GM23338 (cell line): ENCODE measurements at regions not wholly inside any gene's neighbourhood (a gene's known extent, or its start where the extent isn't known, plus 50 kb on each side); places are given as distances from the start of the nearest gene placed in this dataset.

ENCODE experiments used
- ATAC-seq: fragments of 200-7000 bp; cut with Tn5 transposase; 3 replicates; pipeline ENCODE4 v1.9.1; 2020
- DNase-seq: peaks from one replicate; pipeline ENCODE4 v3.0.0-alpha.2; 2015; ENCODE audit warnings: low spot score
- H2AFZ ChIP-seq: fragments of 200-600 bp; sonication (generic); 2 replicates; pipeline ENCODE4 v1.8.0; 2016; ENCODE audit warnings: antibody characterized with exemption, mild to moderate bottlenecking, moderate library complexity
- H3F3A ChIP-seq: fragments of 200-600 bp; sonication (generic); replicated peaks from 2 replicates; pipeline ENCODE4 v1.8.0; 2017; ENCODE audit warnings: antibody characterized with exemption, mixed run types, low read depth
- H3K27ac ChIP-seq: fragments of 200-600 bp; sonication (generic); 2 replicates; pipeline ENCODE4 v1.6.1; 2016; ENCODE audit warnings: low read depth
- H3K27me3 ChIP-seq: fragments of 200-600 bp; sonication (generic); 2 replicates; pipeline ENCODE4 v1.8.0; 2016; ENCODE audit warnings: mild to moderate bottlenecking, mixed run types, moderate library complexity; ENCODE audit not compliant: insufficient read depth
- H3K36me3 ChIP-seq: fragments of 200-600 bp; sonication (generic); 2 replicates; pipeline ENCODE4 v1.8.0; 2016; ENCODE audit warnings: mild to moderate bottlenecking; ENCODE audit not compliant: insufficient read depth
- H3K4me1 ChIP-seq: fragments of 200-600 bp; sonication (generic); 2 replicates; pipeline ENCODE4 v1.8.0; 2016; ENCODE audit warnings: mild to moderate bottlenecking, moderate library complexity; ENCODE audit not compliant: insufficient read depth
- H3K4me2 ChIP-seq: fragments of 200-600 bp; sonication (generic); 2 replicates; pipeline ENCODE4 v1.7.1; 2017; ENCODE audit warnings: mixed run types
- H3K4me3 ChIP-seq: fragments of 200-600 bp; sonication (generic); 2 replicates; pipeline ENCODE4 v1.6.1; 2016; ENCODE audit warnings: mixed run types
- H3K79me2 ChIP-seq: fragments of 200-600 bp; sonication (generic); replicated peaks from 2 replicates; pipeline ENCODE4 v1.8.0; 2017; ENCODE audit warnings: mild to moderate bottlenecking; ENCODE audit not compliant: insufficient read depth
- H3K9me2 ChIP-seq: fragments of 200-600 bp; sonication (generic); 2 replicates; pipeline ENCODE4 v1.8.0; 2017; ENCODE audit not compliant: insufficient read depth
- H4K20me1 ChIP-seq: fragments of 200-600 bp; sonication (generic); replicated peaks from 2 replicates; pipeline ENCODE4 v1.8.0; 2017; ENCODE audit warnings: mild to moderate bottlenecking; ENCODE audit not compliant: insufficient read depth
- H3K27ac Mint-ChIP-seq: 2 replicates; pipeline ENCODE4 v1.8.0; 2020; ENCODE audit warnings: inconsistent platforms, mild to moderate bottlenecking, moderate library complexity, mixed read lengths
- H3K27me3 Mint-ChIP-seq: 3 replicates; pipeline ENCODE4 v1.8.0; 2022; ENCODE audit warnings: low read depth, mild to moderate bottlenecking, moderate library complexity, mixed read lengths, inconsistent platforms; ENCODE audit not compliant: insufficient read depth, poor library complexity
- H3K36me3 Mint-ChIP-seq: 3 replicates; pipeline ENCODE4 v1.8.0; 2021; ENCODE audit warnings: low read depth, mild to moderate bottlenecking, inconsistent platforms, moderate library complexity, mixed read lengths
- H3K4me1 Mint-ChIP-seq: 3 replicates; pipeline ENCODE4 v1.8.0; 2020; ENCODE audit warnings: mild to moderate bottlenecking, inconsistent platforms, mixed read lengths
- H3K4me3 Mint-ChIP-seq: 3 replicates; pipeline ENCODE4 v1.8.0; 2021; ENCODE audit warnings: moderate library complexity, mild to moderate bottlenecking, inconsistent platforms, mixed read lengths
- H3K9me3 Mint-ChIP-seq: 3 replicates; pipeline ENCODE4 v1.8.0; 2020; ENCODE audit warnings: moderate library complexity, mild to moderate bottlenecking, inconsistent platforms, mixed read lengths
- ETS1 ChIP-seq: IDR thresholded peaks from 2 replicates; pipeline ENCODE4 v1.6.1; 2016; ENCODE audit warnings: antibody characterized with exemption
- EZH2 ChIP-seq: fragments of 200-600 bp; sonication (generic); IDR thresholded peaks from one replicate; pipeline ENCODE4 v1.8.0; 2017; ENCODE audit warnings: antibody characterized with exemption, mild to moderate bottlenecking, low read depth; ENCODE audit not compliant: unreplicated experiment
- EZH2phosphoT487 ChIP-seq: fragments of 200-600 bp; sonication (generic); IDR thresholded peaks from one replicate; pipeline ENCODE4 v1.8.1; 2018; ENCODE audit warnings: antibody characterized with exemption; ENCODE audit not compliant: unreplicated experiment
- JUNB ChIP-seq: IDR thresholded peaks from one replicate; pipeline ENCODE4 v1.6.1; 2016; ENCODE audit warnings: antibody characterized with exemption; ENCODE audit not compliant: unreplicated experiment
- STAT1 ChIP-seq: IDR thresholded peaks from one replicate; pipeline ENCODE4 v1.6.1; 2016; ENCODE audit warnings: antibody characterized with exemption; ENCODE audit not compliant: unreplicated experiment
- ZNF114 ChIP-seq: fragments of 250-450 bp; sonication (Bioruptor Pico); IDR thresholded peaks from 2 replicates; pipeline ENCODE4 v1.5.0; 2020; ENCODE audit warnings: mild to moderate bottlenecking, moderate library complexity
- ZNF331 ChIP-seq: fragments of 250-450 bp; sonication (Bioruptor Pico); IDR thresholded peaks from 2 replicates; pipeline ENCODE4 v1.5.0; 2020; ENCODE audit warnings: low read depth, mild to moderate bottlenecking, moderate library complexity
- ZNF462 ChIP-seq: fragments of 250-450 bp; sonication (Bioruptor Pico); IDR thresholded peaks from 2 replicates; pipeline ENCODE4 v1.5.0; 2020; ENCODE audit warnings: mild to moderate bottlenecking, moderate library complexity
- TF ChIP-seq, protein P1 (sequence below): IDR thresholded peaks from one replicate; pipeline ENCODE4 v1.6.1; 2018; ENCODE audit warnings: antibody characterized with exemption; ENCODE audit not compliant: unreplicated experiment

- Histone ChIP-seq H4K20me1 (no peaks in the 10 kb centered on the region), H3K36me3 (no peaks in the 10 kb centered on the region), H3K27me3 (no peaks in the 10 kb centered on the region), H3F3A (no peaks in the 10 kb centered on the region), H2AFZ (no peak overlapping the region), H3K27ac (no peak overlapping the region), H3K4me2 (peak overlapping the region; percentile 5), H3K4me1 (peaks cover 5% of the 10 kb centered on the region), H3K79me2 (no peaks in the 10 kb centered on the region), H3K4me3 (no peak overlapping the region), H3K9me2 (no peaks in the 10 kb centered on the region)
- Mint-ChIP-seq H3K27ac (no peak overlapping the region), H3K27me3 (peaks cover 2% of the 10 kb centered on the region), H3K4me3 (no peak overlapping the region), H3K36me3 (no peaks in the 10 kb centered on the region), H3K9me3 (no peaks in the 10 kb centered on the region), H3K4me1 (peaks cover 15% of the 10 kb centered on the region)
- DNase-seq (peak; percentile 32), ATAC-seq (peak; percentile 95)
- TF ChIP-seq STAT1 (no peak), ZNF114 (no peak), JUNB (no peak), ZNF462 (peak; percentile 70), EZH2phosphoT487 (no peak), EZH2 (no peak), ZNF331 (CRISPR knock-in tag) (no peak), ETS1 (no peak)
- TF ChIP-seq, protein P1, sequence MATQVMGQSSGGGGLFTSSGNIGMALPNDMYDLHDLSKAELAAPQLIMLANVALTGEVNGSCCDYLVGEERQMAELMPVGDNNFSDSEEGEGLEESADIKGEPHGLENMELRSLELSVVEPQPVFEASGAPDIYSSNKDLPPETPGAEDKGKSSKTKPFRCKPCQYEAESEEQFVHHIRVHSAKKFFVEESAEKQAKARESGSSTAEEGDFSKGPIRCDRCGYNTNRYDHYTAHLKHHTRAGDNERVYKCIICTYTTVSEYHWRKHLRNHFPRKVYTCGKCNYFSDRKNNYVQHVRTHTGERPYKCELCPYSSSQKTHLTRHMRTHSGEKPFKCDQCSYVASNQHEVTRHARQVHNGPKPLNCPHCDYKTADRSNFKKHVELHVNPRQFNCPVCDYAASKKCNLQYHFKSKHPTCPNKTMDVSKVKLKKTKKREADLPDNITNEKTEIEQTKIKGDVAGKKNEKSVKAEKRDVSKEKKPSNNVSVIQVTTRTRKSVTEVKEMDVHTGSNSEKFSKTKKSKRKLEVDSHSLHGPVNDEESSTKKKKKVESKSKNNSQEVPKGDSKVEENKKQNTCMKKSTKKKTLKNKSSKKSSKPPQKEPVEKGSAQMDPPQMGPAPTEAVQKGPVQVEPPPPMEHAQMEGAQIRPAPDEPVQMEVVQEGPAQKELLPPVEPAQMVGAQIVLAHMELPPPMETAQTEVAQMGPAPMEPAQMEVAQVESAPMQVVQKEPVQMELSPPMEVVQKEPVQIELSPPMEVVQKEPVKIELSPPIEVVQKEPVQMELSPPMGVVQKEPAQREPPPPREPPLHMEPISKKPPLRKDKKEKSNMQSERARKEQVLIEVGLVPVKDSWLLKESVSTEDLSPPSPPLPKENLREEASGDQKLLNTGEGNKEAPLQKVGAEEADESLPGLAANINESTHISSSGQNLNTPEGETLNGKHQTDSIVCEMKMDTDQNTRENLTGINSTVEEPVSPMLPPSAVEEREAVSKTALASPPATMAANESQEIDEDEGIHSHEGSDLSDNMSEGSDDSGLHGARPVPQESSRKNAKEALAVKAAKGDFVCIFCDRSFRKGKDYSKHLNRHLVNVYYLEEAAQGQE: no peak
Measured at GRCh38 chrX:20973038-20973437, 401.2 kb upstream of the CNKSR2 start.
